ENCODE measurements at regions not wholly inside any gene's neighbourhood (a gene's known extent, or its start where the extent isn't known, plus 50 kb on each side); places are given as distances from the start of the nearest gene placed in this dataset.
"Not testable (repeated sequence)": the region's sequence is repeated elsewhere in the genome, so short reads cannot be mapped to it uniquely, and the experiment has no call there.

- H3K27ac ChIP-seq: no peak overlapping the region
- no peaks in the 10 kb centered on the region for H3K4me1 ChIP-seq
- no peaks in the 10 kb centered on the region for H3K36me3 ChIP-seq
- WGBS: 84% methylated on average over 4 of the region's 4 CpGs
- DNase-seq (ENCODE audit: low spot score in 2 of 2): no peak
- no peaks in the 10 kb centered on the region for H3K9me3 ChIP-seq
- no peak overlapping the region for H3K4me3 ChIP-seq
- no peaks in the 10 kb centered on the region for H3K27me3 ChIP-seq
- TF ChIP-seq EP300 (IDR thresholded peaks at IDR 0.05) (no peak), POLR2AphosphoS5 (IDR thresholded peaks at IDR 0.05) (no peak), CTCF (IDR thresholded peaks at IDR 0.05) (no peak), POLR2A (IDR thresholded peaks at IDR 0.05) (no peak)
These were observed 243.3 kb upstream of the RARB start for GRCh38 chr3:25184641-25185250.

- DNase-seq (ENCODE audit: low spot score in 2 of 2): no peak
- no peaks in the 10 kb centered on the region for H3K4me1 ChIP-seq
- TF ChIP-seq POLR2AphosphoS5 (IDR thresholded peaks at IDR 0.05) (no peak), CTCF (IDR thresholded peaks at IDR 0.05) (no peak), EP300 (IDR thresholded peaks at IDR 0.05) (no peak), POLR2A (IDR thresholded peaks at IDR 0.05) (no peak)
- WGBS: 88% methylated on average over 5 of the region's 5 CpGs
- H3K4me3 ChIP-seq: no peak overlapping the region
- no peaks in the 10 kb centered on the region for H3K36me3 ChIP-seq
- no peaks in the 10 kb centered on the region for H3K9me3 ChIP-seq
- no peak overlapping the region for H3K27ac ChIP-seq
- no peaks in the 10 kb centered on the region for H3K27me3 ChIP-seq
These were observed 236.4 kb upstream of the RARB start for GRCh38 chr3:25191673-25192072.

DNA sequence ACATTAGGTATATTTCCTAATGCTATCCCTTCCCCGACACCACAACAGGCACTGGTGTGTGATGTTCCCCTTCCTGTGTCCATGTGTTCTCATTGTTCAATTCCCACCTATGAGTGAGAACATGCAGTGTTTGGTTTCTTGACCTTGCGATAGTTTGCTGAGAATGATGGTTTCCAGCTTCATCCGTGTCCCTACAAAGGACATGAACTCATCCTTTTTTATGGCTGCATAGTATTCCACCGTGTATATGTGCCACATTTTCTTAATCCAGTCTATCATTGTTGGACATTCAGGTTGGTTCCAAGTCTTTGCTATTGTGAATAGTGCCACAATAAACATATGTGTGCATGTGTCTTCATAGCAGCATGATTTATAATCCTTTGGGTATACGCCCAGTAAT, 228.5 kb upstream of the RARB start:
- not testable (repeated sequence) for H3K27ac ChIP-seq; H3K27me3 ChIP-seq; H3K36me3 ChIP-seq; DNase-seq (ENCODE audit: low spot score in 2 of 2); H3K4me1 ChIP-seq; H3K9me3 ChIP-seq; H3K4me3 ChIP-seq
- 89% methylated on average over 5 of the region's 5 CpGs for WGBS

DNA sequence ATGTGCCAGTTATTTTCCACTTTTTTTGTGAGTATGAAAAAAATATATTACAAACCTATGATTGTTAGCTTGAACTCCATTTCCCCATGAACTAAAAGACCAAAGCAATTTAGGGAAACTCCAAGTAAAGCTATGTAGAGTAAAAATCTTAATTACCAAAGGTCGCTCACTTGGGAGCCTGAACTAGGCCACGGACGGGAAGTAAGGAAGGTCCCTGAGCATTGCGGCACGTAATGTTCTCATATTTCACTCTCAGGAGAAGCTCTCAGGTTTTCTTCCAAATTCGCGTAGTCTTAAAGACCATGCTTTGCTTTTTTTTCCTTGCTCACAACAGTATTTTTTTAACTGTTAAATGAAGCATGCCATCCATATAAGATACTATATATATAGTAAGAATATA, 215.3 kb upstream of the RARB start:
- no peak for TF ChIP-seq POLR2AphosphoS5 (IDR thresholded peaks at IDR 0.05)
- TF ChIP-seq EP300 (IDR thresholded peaks at IDR 0.05): no peak
- TF ChIP-seq CTCF (IDR thresholded peaks at IDR 0.05): no peak
- TF ChIP-seq POLR2A (IDR thresholded peaks at IDR 0.05): no peak
- Histone ChIP-seq H3K4me1 (no peaks in the 10 kb centered on the region), H3K27me3 (no peaks in the 10 kb centered on the region), H3K9me3 (no peaks in the 10 kb centered on the region), H3K4me3 (no peak overlapping the region), H3K36me3 (no peaks in the 10 kb centered on the region), H3K27ac (no peak overlapping the region)
- no peak for DNase-seq (ENCODE audit: low spot score in 2 of 2)
- 91% methylated on average over 7 of the region's 7 CpGs for WGBS

DNA sequence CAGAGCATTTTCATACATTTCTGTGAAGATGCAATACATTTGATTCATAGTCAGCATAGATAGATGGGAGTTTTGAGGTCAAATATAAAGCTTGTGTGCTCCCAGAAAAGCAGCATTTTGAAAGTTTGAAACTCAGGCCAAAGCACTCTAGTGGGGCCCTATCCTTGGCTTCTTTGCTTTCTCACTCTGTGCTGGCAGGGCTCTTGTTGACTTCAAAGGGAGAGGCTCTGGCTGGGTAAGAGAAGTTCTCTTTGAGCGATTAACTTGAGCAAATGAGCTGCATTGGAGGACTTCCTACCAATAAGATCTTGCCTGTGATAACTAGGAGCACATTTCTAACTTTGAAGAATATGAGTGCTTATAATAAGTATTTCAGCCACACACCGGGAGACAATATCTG, 214.0 kb upstream of the RARB start:
- Histone ChIP-seq H3K4me1 (no peaks in the 10 kb centered on the region), H3K4me3 (no peak overlapping the region), H3K27me3 (no peaks in the 10 kb centered on the region), H3K9me3 (no peaks in the 10 kb centered on the region), H3K36me3 (no peaks in the 10 kb centered on the region), H3K27ac (no peak overlapping the region)
- 44% methylated on average over 2 of the region's 2 CpGs for WGBS
- TF ChIP-seq POLR2AphosphoS5 (IDR thresholded peaks at IDR 0.05) (no peak), CTCF (IDR thresholded peaks at IDR 0.05) (no peak), EP300 (IDR thresholded peaks at IDR 0.05) (no peak), POLR2A (IDR thresholded peaks at IDR 0.05) (no peak)
- DNase-seq (ENCODE audit: low spot score in 2 of 2): no peak

DNA sequence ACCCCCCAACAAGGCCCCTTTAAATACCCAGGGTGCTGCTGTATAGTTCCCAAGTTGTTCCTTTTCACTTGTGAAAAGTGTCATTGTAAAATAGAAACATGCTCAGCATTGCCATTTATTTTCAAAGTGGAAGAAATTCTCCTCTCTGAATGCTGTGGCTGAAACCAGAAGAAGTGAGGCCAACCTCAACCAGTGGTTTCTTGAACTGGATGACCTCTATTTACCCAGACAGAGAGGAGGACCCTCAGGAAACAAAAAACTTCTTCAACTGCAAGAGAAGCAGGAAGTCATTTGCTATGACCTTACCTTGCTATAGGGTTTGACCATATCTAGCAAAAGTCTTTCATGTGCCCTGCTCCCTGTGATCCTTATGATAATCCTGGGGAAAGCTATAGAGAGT, 209.7 kb upstream of the RARB start:
- TF ChIP-seq EP300 (IDR thresholded peaks at IDR 0.05) (no peak), POLR2AphosphoS5 (IDR thresholded peaks at IDR 0.05) (no peak), CTCF (IDR thresholded peaks at IDR 0.05) (no peak), POLR2A (IDR thresholded peaks at IDR 0.05) (no peak)

More for the DNA sequence above, 209.7 kb upstream of the RARB start:
- H3K9me3 ChIP-seq: no peaks in the 10 kb centered on the region
- no peaks in the 10 kb centered on the region for H3K4me1 ChIP-seq
- H3K27ac ChIP-seq: no peak overlapping the region
- no peaks in the 10 kb centered on the region for H3K27me3 ChIP-seq
- DNase-seq (ENCODE audit: low spot score in 2 of 2): no peak
- no peaks in the 10 kb centered on the region for H3K36me3 ChIP-seq
- no peak overlapping the region for H3K4me3 ChIP-seq

All from suprapubic skin (tissue), 4 donors.